ENCODE measurements at regions not wholly inside any gene's neighbourhood (a gene's known extent, or its start where the extent isn't known, plus 50 kb on each side); places are given as distances from the start of the nearest gene placed in this dataset.

- no peaks in the 10 kb centered on the region for H3K79me2 ChIP-seq (replicated peaks; ENCODE audit: insufficient read depth)
- H3K4me3 ChIP-seq = no peak overlapping the region
- H4K20me1 ChIP-seq (replicated peaks; ENCODE audit: insufficient read depth) = no peaks in the 10 kb centered on the region
- Mint-ChIP-seq H3K36me3 (ENCODE audit: low read depth) (no peaks in the 10 kb centered on the region), H3K27me3 (ENCODE audit: insufficient read depth, low read depth, poor library complexity) (no peaks in the 10 kb centered on the region), H3K27ac (no peak overlapping the region), H3K4me1 (peaks cover 3% of the 10 kb centered on the region; the same call in 2 of the 3 replicates), H3K4me3 (no peak overlapping the region), H3K9me3 (no peaks in the 10 kb centered on the region)
- no peak for TF ChIP-seq CREB1 (CRISPR knock-in tag; IDR thresholded peaks at IDR 0.05; ENCODE audit: low read depth)
- TF ChIP-seq JUNB (IDR thresholded peaks at IDR 0.05; ENCODE audit: unreplicated experiment) = no peak
- TF ChIP-seq, protein P1, sequence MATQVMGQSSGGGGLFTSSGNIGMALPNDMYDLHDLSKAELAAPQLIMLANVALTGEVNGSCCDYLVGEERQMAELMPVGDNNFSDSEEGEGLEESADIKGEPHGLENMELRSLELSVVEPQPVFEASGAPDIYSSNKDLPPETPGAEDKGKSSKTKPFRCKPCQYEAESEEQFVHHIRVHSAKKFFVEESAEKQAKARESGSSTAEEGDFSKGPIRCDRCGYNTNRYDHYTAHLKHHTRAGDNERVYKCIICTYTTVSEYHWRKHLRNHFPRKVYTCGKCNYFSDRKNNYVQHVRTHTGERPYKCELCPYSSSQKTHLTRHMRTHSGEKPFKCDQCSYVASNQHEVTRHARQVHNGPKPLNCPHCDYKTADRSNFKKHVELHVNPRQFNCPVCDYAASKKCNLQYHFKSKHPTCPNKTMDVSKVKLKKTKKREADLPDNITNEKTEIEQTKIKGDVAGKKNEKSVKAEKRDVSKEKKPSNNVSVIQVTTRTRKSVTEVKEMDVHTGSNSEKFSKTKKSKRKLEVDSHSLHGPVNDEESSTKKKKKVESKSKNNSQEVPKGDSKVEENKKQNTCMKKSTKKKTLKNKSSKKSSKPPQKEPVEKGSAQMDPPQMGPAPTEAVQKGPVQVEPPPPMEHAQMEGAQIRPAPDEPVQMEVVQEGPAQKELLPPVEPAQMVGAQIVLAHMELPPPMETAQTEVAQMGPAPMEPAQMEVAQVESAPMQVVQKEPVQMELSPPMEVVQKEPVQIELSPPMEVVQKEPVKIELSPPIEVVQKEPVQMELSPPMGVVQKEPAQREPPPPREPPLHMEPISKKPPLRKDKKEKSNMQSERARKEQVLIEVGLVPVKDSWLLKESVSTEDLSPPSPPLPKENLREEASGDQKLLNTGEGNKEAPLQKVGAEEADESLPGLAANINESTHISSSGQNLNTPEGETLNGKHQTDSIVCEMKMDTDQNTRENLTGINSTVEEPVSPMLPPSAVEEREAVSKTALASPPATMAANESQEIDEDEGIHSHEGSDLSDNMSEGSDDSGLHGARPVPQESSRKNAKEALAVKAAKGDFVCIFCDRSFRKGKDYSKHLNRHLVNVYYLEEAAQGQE (IDR thresholded peaks at IDR 0.05; ENCODE audit: unreplicated experiment) = no peak
- no peak for TF ChIP-seq POLR2AphosphoS5 (IDR thresholded peaks at IDR 0.05; ENCODE audit: low read depth)
- no peak for TF ChIP-seq CTCF (conservative IDR thresholded peaks at IDR 0.05; ENCODE audit: low read depth in 2 of 2)
- H3K9me2 ChIP-seq (ENCODE audit: insufficient read depth) = no peaks in the 10 kb centered on the region
- H3K4me2 ChIP-seq = no peak overlapping the region
- DNase-seq (ENCODE audit: low spot score) = no peak
- no peaks in the 10 kb centered on the region for H3K4me1 ChIP-seq (ENCODE audit: insufficient read depth)
- H3K27ac ChIP-seq (ENCODE audit: low read depth) = no peak overlapping the region
- no peaks in the 10 kb centered on the region for H3K36me3 ChIP-seq (ENCODE audit: insufficient read depth)
- H3K27me3 ChIP-seq (ENCODE audit: insufficient read depth) = no peaks in the 10 kb centered on the region
- no peaks in the 10 kb centered on the region for H3F3A ChIP-seq (replicated peaks; ENCODE audit: low read depth)
- ATAC-seq = no peak
- H2AFZ ChIP-seq = no peak overlapping the region
Observed at GRCh38 chr9:73577848-73578247, 426.2 kb downstream of the ANXA1 start.

GRCh38 chr9:73579823-73580222 lies 428.2 kb downstream of the ANXA1 start:
- Mint-ChIP-seq H3K36me3 (ENCODE audit: low read depth) (no peaks in the 10 kb centered on the region), H3K9me3 (no peaks in the 10 kb centered on the region), H3K4me3 (no peak overlapping the region), H3K4me1 (no peaks in the 10 kb centered on the region), H3K27me3 (ENCODE audit: insufficient read depth, low read depth, poor library complexity) (no peaks in the 10 kb centered on the region), H3K27ac (no peak overlapping the region)
- Histone ChIP-seq H3K79me2 (replicated peaks; ENCODE audit: insufficient read depth) (no peaks in the 10 kb centered on the region), H3K4me1 (ENCODE audit: insufficient read depth) (no peaks in the 10 kb centered on the region), H2AFZ (no peak overlapping the region), H3K4me2 (no peak overlapping the region), H3K27ac (ENCODE audit: low read depth) (no peak overlapping the region), H4K20me1 (replicated peaks; ENCODE audit: insufficient read depth) (no peaks in the 10 kb centered on the region), H3K4me3 (no peak overlapping the region), H3K36me3 (ENCODE audit: insufficient read depth) (no peaks in the 10 kb centered on the region), H3F3A (replicated peaks; ENCODE audit: low read depth) (no peaks in the 10 kb centered on the region), H3K27me3 (ENCODE audit: insufficient read depth) (no peaks in the 10 kb centered on the region), H3K9me2 (ENCODE audit: insufficient read depth) (no peaks in the 10 kb centered on the region)
- ATAC-seq = no peak
- no peak for DNase-seq (ENCODE audit: low spot score)
- no peak for TF ChIP-seq POLR2AphosphoS5 (IDR thresholded peaks at IDR 0.05; ENCODE audit: low read depth)
- no peak for TF ChIP-seq CREB1 (CRISPR knock-in tag; IDR thresholded peaks at IDR 0.05; ENCODE audit: low read depth)
- TF ChIP-seq, protein P2, sequence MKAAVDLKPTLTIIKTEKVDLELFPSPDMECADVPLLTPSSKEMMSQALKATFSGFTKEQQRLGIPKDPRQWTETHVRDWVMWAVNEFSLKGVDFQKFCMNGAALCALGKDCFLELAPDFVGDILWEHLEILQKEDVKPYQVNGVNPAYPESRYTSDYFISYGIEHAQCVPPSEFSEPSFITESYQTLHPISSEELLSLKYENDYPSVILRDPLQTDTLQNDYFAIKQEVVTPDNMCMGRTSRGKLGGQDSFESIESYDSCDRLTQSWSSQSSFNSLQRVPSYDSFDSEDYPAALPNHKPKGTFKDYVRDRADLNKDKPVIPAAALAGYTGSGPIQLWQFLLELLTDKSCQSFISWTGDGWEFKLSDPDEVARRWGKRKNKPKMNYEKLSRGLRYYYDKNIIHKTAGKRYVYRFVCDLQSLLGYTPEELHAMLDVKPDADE (IDR thresholded peaks at IDR 0.05) = no peak
- TF ChIP-seq CTCF (conservative IDR thresholded peaks at IDR 0.05; ENCODE audit: low read depth in 2 of 2) = no peak
- no peak for TF ChIP-seq ZNF114 (CRISPR knock-in tag; IDR thresholded peaks at IDR 0.05)
- TF ChIP-seq NANOG (IDR thresholded peaks at IDR 0.05; ENCODE audit: borderline replicate concordance) = no peak
- no peak for TF ChIP-seq EZH2 (IDR thresholded peaks at IDR 0.05; ENCODE audit: low read depth, unreplicated experiment)
- TF ChIP-seq EZH2phosphoT487 (IDR thresholded peaks at IDR 0.05; ENCODE audit: unreplicated experiment) = no peak
- no peak for TF ChIP-seq ZNF331 (CRISPR knock-in tag; IDR thresholded peaks at IDR 0.05; ENCODE audit: low read depth)
